HG03025 (cell line): ENCODE measurements at regions not wholly inside any gene's neighbourhood (a gene's known extent, or its start where the extent isn't known, plus 50 kb on each side); places are given as distances from the start of the nearest gene placed in this dataset.

Source experiments
- ATAC-seq: cut with Tn5 transposase; IDR thresholded peaks from one replicate; pipeline ENCODE4 v1.9.1; 2021; ENCODE audit warnings: mild to moderate bottlenecking, moderate library complexity; ENCODE audit not compliant: unreplicated experiment, low FRiP score

GRCh38 chr15:60093273-60094067 lies 89.4 kb downstream of the FOXB1 start:
- ATAC-seq = no peak

GRCh38 chr15:60095711-60096110 lies 91.6 kb downstream of the FOXB1 start:
- no peak for ATAC-seq

GRCh38 chr15:60096157-60096556 lies 92.0 kb downstream of the FOXB1 start:
- ATAC-seq = no peak

- ATAC-seq = no peak
Observed at GRCh38 chr15:60101416-60101815, 97.3 kb downstream of the FOXB1 start.

- ATAC-seq = no peak
Observed at GRCh38 chr15:60102748-60103147, 98.6 kb downstream of the FOXB1 start.

GRCh38 chr15:60110909-60111308 lies 106.8 kb downstream of the FOXB1 start:
- no peak for ATAC-seq

GRCh38 chr15:60115579-60116380 lies 111.7 kb downstream of the FOXB1 start:
- ATAC-seq = no peak

- no peak for ATAC-seq
Observed at GRCh38 chr15:60116456-60117089, 112.5 kb downstream of the FOXB1 start.

GRCh38 chr15:60118146-60118545 lies 114.0 kb downstream of the FOXB1 start:
- ATAC-seq = no peak

- no peak for ATAC-seq
Observed at GRCh38 chr15:60118626-60119025, 114.5 kb downstream of the FOXB1 start.

GRCh38 chr15:60119101-60119500 lies 115.0 kb downstream of the FOXB1 start:
- ATAC-seq = no peak

GRCh38 chr15:60120100-60120499 lies 116.0 kb downstream of the FOXB1 start:
- no peak for ATAC-seq

- ATAC-seq = peak; percentile 70
Observed at GRCh38 chr15:60121845-60122244, 117.7 kb downstream of the FOXB1 start.

- ATAC-seq = no peak
Observed at GRCh38 chr15:60122691-60123090, 118.6 kb downstream of the FOXB1 start.

GRCh38 chr15:60124460-60125070 lies 120.5 kb downstream of the FOXB1 start:
- ATAC-seq = no peak

- ATAC-seq = no peak
Observed at GRCh38 chr15:60125334-60125733, 121.2 kb downstream of the FOXB1 start.

- no peak for ATAC-seq
Observed at GRCh38 chr15:60126200-60126599, 122.1 kb downstream of the FOXB1 start.

GRCh38 chr15:60126661-60127060 lies 122.5 kb downstream of the FOXB1 start:
- ATAC-seq = no peak

- ATAC-seq = no peak
Observed at GRCh38 chr15:60128000-60128376, 123.9 kb downstream of the FOXB1 start.

GRCh38 chr15:60128710-60129109 lies 124.6 kb downstream of the FOXB1 start:
- ATAC-seq = no peak

- ATAC-seq = no peak
Observed at GRCh38 chr15:60130398-60130797, 126.3 kb downstream of the FOXB1 start.
